HCT116 (cell line): ENCODE measurements at regions not wholly inside any gene's neighbourhood (a gene's known extent, or its start where the extent isn't known, plus 50 kb on each side); places are given as distances from the start of the nearest gene placed in this dataset.
A peak's percentile ranks its signal among the peaks of the same experiment; 100 is the strongest.

ENCODE experiments used
- ATAC-seq: fragments of 200-7000 bp; cut with Tn5 transposase; 2 replicates; pipeline ENCODE4 v1.9.1; 2020; ENCODE audit warnings: mild to moderate bottlenecking, moderate library complexity
- BruUV-seq: library from RNA; stranded (reverse); fragments of 400-500 nt; replicated peaks from 2 replicates; lab custom pipeline; 2021; lab: Mats Ljungman, UMichigan
- CTCF ChIA-PET: fragments of 300-600 bp; sonication (Branson Sonifier 250); formaldehyde crosslinking; loops from one replicate; lab custom pipeline; 2021; ENCODE audit warnings: antibody characterized with exemption; lab: Charles Lee
- POLR2A ChIA-PET: fragments of 300-600, 350-600 bp; sonication (Branson Sonifier 250); formaldehyde crosslinking; loops from one replicate; lab custom pipeline; 2021; ENCODE audit warnings: antibody characterized with exemption; lab: Charles Lee
- RAD21 ChIA-PET, 2 experiments: fragments of 300-600 bp; sonication (Branson Sonifier 250); formaldehyde crosslinking; loops; one replicate each; lab custom pipeline; 2023; ENCODE audit warnings: low total read pairs in 2 of 2; ENCODE audit not compliant: uncharacterized antibody in 2 of 2, unreplicated experiment in 2 of 2, low non-redundant PET in 1 of 2; lab: Charles Lee
- DNase-seq: peaks from one replicate; pipeline ENCODE4 v3.0.0-alpha.2; 2010; ENCODE audit warnings: low read depth, low spot score
- H2AFZ ChIP-seq: fragments of 200-600 bp; shearing (Covaris generic), sonication (generic); 2 replicates; pipeline ENCODE4 v1.6.1; 2017; ENCODE audit warnings: low read depth, mixed run types, mixed read lengths, antibody characterized with exemption, low read length; ENCODE audit not compliant: poor library complexity, severe bottlenecking
- H3K27ac ChIP-seq: 2 replicates; pipeline ENCODE4 v1.5.1; 2012; ENCODE audit warnings: low read depth, low read length
- H3K27me3 ChIP-seq: fragments of 200-600 bp; sonication (generic); 2 replicates; pipeline ENCODE4 v1.6.1; 2016; ENCODE audit warnings: mixed run types, low read length, mixed read lengths; ENCODE audit not compliant: insufficient read depth
- H3K36me3 ChIP-seq, 2 experiments: fragments of 200-500 bp in 1 of 2; fragments of 200-600 bp in 1 of 2; sonication (Bioruptor generic) in 1 of 2; sonication (generic) in 1 of 2; 2 replicates each; pipeline versions ENCODE4 v1.5.1 to v1.6.1; 2014 to 2016; ENCODE audit warnings: low read length in 2 of 2, inconsistent platforms in 1 of 2, mixed read lengths in 1 of 2, mixed run types in 1 of 2; ENCODE audit not compliant: insufficient read depth in 2 of 2, control insufficient read depth in 1 of 2
- H3K4me1 ChIP-seq, 2 experiments: fragments of 200-600 bp in 1 of 2; sonication (generic) in 1 of 2; 2 replicates each; pipeline versions ENCODE4 v1.5.1 to v1.6.1; 2012 to 2017; ENCODE audit warnings: low read length in 2 of 2, inconsistent platforms in 1 of 2, mild to moderate bottlenecking in 1 of 2, mixed read lengths in 1 of 2, mixed run types in 1 of 2, moderate library complexity in 1 of 2; ENCODE audit not compliant: insufficient read depth in 2 of 2, control insufficient read depth in 1 of 2
- H3K4me2 ChIP-seq: fragments of 200-600 bp; sonication (generic); 2 replicates; pipeline ENCODE4 v1.6.1; 2017; ENCODE audit warnings: mixed run types, low read length, mixed read lengths
- H3K4me3 ChIP-seq, 2 experiments: fragments of 200-600 bp in 1 of 2; sonication (generic) in 1 of 2; replicated peaks in 1 of 2; 2 replicates each; pipeline ENCODE4 v1.5.1; 2011 to 2016; ENCODE audit warnings: low read length in 2 of 2, control low read depth in 1 of 2, low read depth in 1 of 2, mild to moderate bottlenecking in 1 of 2, mixed read lengths in 1 of 2, mixed run types in 1 of 2
- H3K79me2 ChIP-seq: fragments of 200-600 bp; sonication (generic); 2 replicates; pipeline ENCODE4 v1.6.1; 2017; ENCODE audit warnings: mild to moderate bottlenecking, mixed run types, low read length, moderate library complexity, mixed read lengths; ENCODE audit not compliant: insufficient read depth
- H3K9ac ChIP-seq: fragments of 200-600 bp; sonication (generic); 2 replicates; pipeline ENCODE4 v1.6.1; 2016; ENCODE audit warnings: low read length, mixed read lengths
- H3K9me2 ChIP-seq: fragments of 200-600 bp; sonication (generic), shearing (Covaris generic); 2 replicates; pipeline ENCODE4 v1.6.1; 2017; ENCODE audit warnings: mixed run types, mild to moderate bottlenecking, moderate library complexity; ENCODE audit not compliant: insufficient read depth
- H3K9me3 ChIP-seq, 2 experiments: fragments of 200-500 bp in 1 of 2; fragments of 200-600 bp in 1 of 2; sonication (Bioruptor generic) in 1 of 2; sonication (generic) in 1 of 2; 2 replicates each; pipeline ENCODE4 v1.6.1; 2014 to 2017; ENCODE audit warnings: low read length in 2 of 2, mixed read lengths in 2 of 2, inconsistent platforms in 1 of 2, low read depth in 1 of 2, mild to moderate bottlenecking in 1 of 2, mixed run types in 1 of 2, moderate library complexity in 1 of 2; ENCODE audit not compliant: control insufficient read depth in 1 of 2, insufficient read depth in 1 of 2
- H4K20me1 ChIP-seq: fragments of 200-600 bp; sonication (generic), shearing (Covaris generic); 2 replicates; pipeline ENCODE4 v1.6.1; 2017; ENCODE audit warnings: mixed run types, mild to moderate bottlenecking, moderate library complexity; ENCODE audit not compliant: insufficient read depth
- ATF3 ChIP-seq: IDR thresholded peaks from 2 replicates; pipeline ENCODE4 v1.6.1; 2012
- CEBPB ChIP-seq: IDR thresholded peaks from 2 replicates; pipeline ENCODE4 v1.6.1; 2012; ENCODE audit warnings: low read depth
- CTCF ChIP-seq, 3 experiments: fragments of 200-600 bp in 1 of 3; sonication (generic) in 1 of 3; IDR thresholded peaks in 2 of 3; conservative IDR thresholded peaks in 1 of 3; 2 replicates each; pipeline ENCODE4 v1.5.1; 2012 to 2017; ENCODE audit warnings: low read depth in 2 of 3, low read length in 2 of 3, antibody characterized with exemption in 1 of 3, borderline replicate concordance in 1 of 3, control low read depth in 1 of 3, mild to moderate bottlenecking in 1 of 3, mixed read lengths in 1 of 3, mixed run types in 1 of 3, moderate library complexity in 1 of 3; ENCODE audit not compliant: insufficient read depth in 1 of 3
- EGR1 ChIP-seq: IDR thresholded peaks from 2 replicates; pipeline ENCODE4 v1.6.1; 2012; ENCODE audit warnings: low read depth
- EZH2 ChIP-seq: fragments of 200-600 bp; sonication (generic); IDR thresholded peaks from 2 replicates; pipeline ENCODE4 v1.6.1; 2017; ENCODE audit warnings: antibody characterized with exemption, mixed run types
- EZH2phosphoT487 ChIP-seq: fragments of 200-600 bp; IDR thresholded peaks from 2 replicates; pipeline ENCODE4 v1.6.1; 2018; ENCODE audit warnings: antibody characterized with exemption, borderline replicate concordance
- FOSL1 ChIP-seq: IDR thresholded peaks from 2 replicates; pipeline ENCODE4 v1.6.1; 2012; ENCODE audit warnings: low read depth
- JUND ChIP-seq: IDR thresholded peaks from 2 replicates; pipeline ENCODE4 v1.6.1; 2012
- MAX ChIP-seq: IDR thresholded peaks from 2 replicates; pipeline ENCODE4 v1.6.1; 2012
- POLR2A ChIP-seq: IDR thresholded peaks from 2 replicates; pipeline ENCODE4 v1.7.0; 2011; ENCODE audit warnings: borderline replicate concordance; ENCODE audit not compliant: insufficient read depth, insufficient read length; ENCODE audit errors: extremely low read depth
- POLR2AphosphoS5 ChIP-seq: IDR thresholded peaks from 2 replicates; pipeline ENCODE4 v1.6.1; 2011; ENCODE audit warnings: mild to moderate bottlenecking, low read depth, low read length, moderate library complexity
- RAD21 ChIP-seq: IDR thresholded peaks from 2 replicates; pipeline ENCODE4 v1.6.1; 2012; ENCODE audit warnings: low read depth, mild to moderate bottlenecking
- SIN3A ChIP-seq: IDR thresholded peaks from 2 replicates; pipeline ENCODE4 v1.6.1; 2012; ENCODE audit warnings: low read depth
- SP1 ChIP-seq: IDR thresholded peaks from 2 replicates; pipeline ENCODE4 v1.6.1; 2012; ENCODE audit warnings: low read depth
- YY1 ChIP-seq: IDR thresholded peaks from 2 replicates; pipeline ENCODE4 v1.6.1; 2011; ENCODE audit warnings: low read length, low read depth, moderate library complexity, mild to moderate bottlenecking; ENCODE audit not compliant: insufficient replicate concordance; ENCODE audit errors: extremely low read depth
- ZFX ChIP-seq: fragments of 450-650 bp; IDR thresholded peaks from 2 replicates; pipeline ENCODE4 v1.6.1; 2017
- ZNF274 ChIP-seq: fragments of 200-500 bp; sonication (Bioruptor generic); IDR thresholded peaks from 2 replicates; pipeline ENCODE4 v1.6.1; 2014; ENCODE audit warnings: mild to moderate bottlenecking, low read depth, low read length, inconsistent platforms
- intact Hi-C: fragments of 100-400 bp; cut with micrococcal nuclease; formaldehyde crosslinking; loops from 2 replicates; pipeline ENCODE4 v1.10.0; 2022
- TF ChIP-seq, protein P1 (sequence below): IDR thresholded peaks from 2 replicates; pipeline ENCODE4 v1.6.1; 2012; ENCODE audit warnings: low read depth
- TF ChIP-seq, protein P2 (sequence below): IDR thresholded peaks from 2 replicates; pipeline ENCODE4 v1.6.1; 2011; ENCODE audit warnings: mild to moderate bottlenecking, low read length, moderate library complexity; ENCODE audit not compliant: insufficient replicate concordance; ENCODE audit errors: extremely low read depth

GRCh38 chr1:79193211-79194079 lies 186.9 kb upstream of the ADGRL4 start:
- Histone ChIP-seq H2AFZ (peak overlapping the region; percentile 84), H3K9me2 (no peaks in the 10 kb centered on the region), H3K4me2 (peak overlapping the region; percentile 60), H3K9ac (peak overlapping the region; percentile 30; the same call in 1 of the 2 replicates), H3K27ac (peak overlapping the region; percentile 51; the same call in 1 of the 2 replicates), H3K9me3 (no peaks in the 10 kb centered on the region), H4K20me1 (no peaks in the 10 kb centered on the region), H3K4me1 (peaks cover 4 to 16% of the 10 kb centered on the region in 2 experiments), H3K79me2 (no peaks in the 10 kb centered on the region), H3K4me3 (peak overlapping the region in 1 of 2 experiments; percentile 20; a peak in 1 of 4 replicates), H3K27me3 (no peaks in the 10 kb centered on the region), H3K36me3 (no peaks in the 10 kb centered on the region)
- ChIA-PET POLR2A (no interaction called here), RAD21 (no interaction called here), CTCF (no interaction called here)
- peak; percentile 34 for DNase-seq
- intact Hi-C loops: no loop called here
- peak; percentile 84 for ATAC-seq
- BruUV-seq: no TSS peak
- TF ChIP-seq ZNF274: no peak
- TF ChIP-seq ATF3: no peak
- no peak for TF ChIP-seq EGR1
- no peak for TF ChIP-seq CTCF (IDR thresholded peaks at IDR 0.05 in 2 of 3, conservative IDR thresholded peaks at IDR 0.05 in 1 of 3; ENCODE audit: borderline replicate concordance in 1 of 3, insufficient read depth in 1 of 3, low read depth in 2 of 3, low read length in 2 of 3)
- TF ChIP-seq, protein P1, sequence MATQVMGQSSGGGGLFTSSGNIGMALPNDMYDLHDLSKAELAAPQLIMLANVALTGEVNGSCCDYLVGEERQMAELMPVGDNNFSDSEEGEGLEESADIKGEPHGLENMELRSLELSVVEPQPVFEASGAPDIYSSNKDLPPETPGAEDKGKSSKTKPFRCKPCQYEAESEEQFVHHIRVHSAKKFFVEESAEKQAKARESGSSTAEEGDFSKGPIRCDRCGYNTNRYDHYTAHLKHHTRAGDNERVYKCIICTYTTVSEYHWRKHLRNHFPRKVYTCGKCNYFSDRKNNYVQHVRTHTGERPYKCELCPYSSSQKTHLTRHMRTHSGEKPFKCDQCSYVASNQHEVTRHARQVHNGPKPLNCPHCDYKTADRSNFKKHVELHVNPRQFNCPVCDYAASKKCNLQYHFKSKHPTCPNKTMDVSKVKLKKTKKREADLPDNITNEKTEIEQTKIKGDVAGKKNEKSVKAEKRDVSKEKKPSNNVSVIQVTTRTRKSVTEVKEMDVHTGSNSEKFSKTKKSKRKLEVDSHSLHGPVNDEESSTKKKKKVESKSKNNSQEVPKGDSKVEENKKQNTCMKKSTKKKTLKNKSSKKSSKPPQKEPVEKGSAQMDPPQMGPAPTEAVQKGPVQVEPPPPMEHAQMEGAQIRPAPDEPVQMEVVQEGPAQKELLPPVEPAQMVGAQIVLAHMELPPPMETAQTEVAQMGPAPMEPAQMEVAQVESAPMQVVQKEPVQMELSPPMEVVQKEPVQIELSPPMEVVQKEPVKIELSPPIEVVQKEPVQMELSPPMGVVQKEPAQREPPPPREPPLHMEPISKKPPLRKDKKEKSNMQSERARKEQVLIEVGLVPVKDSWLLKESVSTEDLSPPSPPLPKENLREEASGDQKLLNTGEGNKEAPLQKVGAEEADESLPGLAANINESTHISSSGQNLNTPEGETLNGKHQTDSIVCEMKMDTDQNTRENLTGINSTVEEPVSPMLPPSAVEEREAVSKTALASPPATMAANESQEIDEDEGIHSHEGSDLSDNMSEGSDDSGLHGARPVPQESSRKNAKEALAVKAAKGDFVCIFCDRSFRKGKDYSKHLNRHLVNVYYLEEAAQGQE: no peak
- TF ChIP-seq, protein P2, sequence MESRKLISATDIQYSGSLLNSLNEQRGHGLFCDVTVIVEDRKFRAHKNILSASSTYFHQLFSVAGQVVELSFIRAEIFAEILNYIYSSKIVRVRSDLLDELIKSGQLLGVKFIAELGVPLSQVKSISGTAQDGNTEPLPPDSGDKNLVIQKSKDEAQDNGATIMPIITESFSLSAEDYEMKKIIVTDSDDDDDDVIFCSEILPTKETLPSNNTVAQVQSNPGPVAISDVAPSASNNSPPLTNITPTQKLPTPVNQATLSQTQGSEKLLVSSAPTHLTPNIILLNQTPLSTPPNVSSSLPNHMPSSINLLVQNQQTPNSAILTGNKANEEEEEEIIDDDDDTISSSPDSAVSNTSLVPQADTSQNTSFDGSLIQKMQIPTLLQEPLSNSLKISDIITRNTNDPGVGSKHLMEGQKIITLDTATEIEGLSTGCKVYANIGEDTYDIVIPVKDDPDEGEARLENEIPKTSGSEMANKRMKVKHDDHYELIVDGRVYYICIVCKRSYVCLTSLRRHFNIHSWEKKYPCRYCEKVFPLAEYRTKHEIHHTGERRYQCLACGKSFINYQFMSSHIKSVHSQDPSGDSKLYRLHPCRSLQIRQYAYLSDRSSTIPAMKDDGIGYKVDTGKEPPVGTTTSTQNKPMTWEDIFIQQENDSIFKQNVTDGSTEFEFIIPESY: no peak
- no peak for TF ChIP-seq YY1
- TF ChIP-seq SIN3A: no peak
- TF ChIP-seq CEBPB: peak; percentile 58
- TF ChIP-seq EZH2phosphoT487: no peak
- peak; percentile 25; the same call in 1 of the 2 replicates for TF ChIP-seq MAX
- TF ChIP-seq SP1: no peak; the same call in 1 of the 2 replicates
- no peak for TF ChIP-seq FOSL1
- no peak for TF ChIP-seq EZH2
- TF ChIP-seq POLR2A: no peak
- TF ChIP-seq JUND: peak; percentile 24; the same call in 1 of the 2 replicates
- TF ChIP-seq POLR2AphosphoS5: no peak
- TF ChIP-seq ZFX: no peak
- 0 out of 2 replicates have a peak, but pooled peaks have one; percentile 2 for TF ChIP-seq RAD21
